ENCODE measurements at regions not wholly inside any gene's neighbourhood (a gene's known extent, or its start where the extent isn't known, plus 50 kb on each side); places are given as distances from the start of the nearest gene placed in this dataset.

GRCh38 chr4:158065603-158066002 lies 107.2 kb downstream of the GASK1B start:
- TF ChIP-seq CTCF (conservative IDR thresholded peaks at IDR 0.05) = no peak
- H3K27ac Mint-ChIP-seq = no peak overlapping the region
- no peaks in the 10 kb centered on the region for H3K36me3 Mint-ChIP-seq
- H3K4me3 Mint-ChIP-seq = no peak overlapping the region
- H3K4me1 Mint-ChIP-seq (ENCODE audit: unreplicated experiment) = no peaks in the 10 kb centered on the region
- H3K9me3 Mint-ChIP-seq = no peaks in the 10 kb centered on the region
- no peak for DNase-seq (ENCODE audit: extremely low spot score, unreplicated experiment)
- no peaks in the 10 kb centered on the region for H3K27me3 Mint-ChIP-seq

GRCh38 chr4:158065176-158065575 lies 107.6 kb downstream of the GASK1B start:
- DNase-seq (ENCODE audit: extremely low spot score, unreplicated experiment) = no peak
- H3K4me1 Mint-ChIP-seq (ENCODE audit: unreplicated experiment) = no peaks in the 10 kb centered on the region
- H3K4me3 Mint-ChIP-seq = no peak overlapping the region
- no peaks in the 10 kb centered on the region for H3K27me3 Mint-ChIP-seq
- TF ChIP-seq CTCF (conservative IDR thresholded peaks at IDR 0.05) = no peak
- no peak overlapping the region for H3K27ac Mint-ChIP-seq
- H3K9me3 Mint-ChIP-seq = no peaks in the 10 kb centered on the region
- no peaks in the 10 kb centered on the region for H3K36me3 Mint-ChIP-seq

- Mint-ChIP-seq H3K27ac (no peak overlapping the region), H3K9me3 (no peaks in the 10 kb centered on the region), H3K36me3 (no peaks in the 10 kb centered on the region), H3K4me1 (ENCODE audit: unreplicated experiment) (peaks cover 9% of the 10 kb centered on the region), H3K27me3 (no peaks in the 10 kb centered on the region), H3K4me3 (no peak overlapping the region)
- no peak for TF ChIP-seq CTCF (conservative IDR thresholded peaks at IDR 0.05)
- no peak for DNase-seq (ENCODE audit: extremely low spot score, unreplicated experiment)
Measured at GRCh38 chr4:158056689-158057245, 116.1 kb downstream of the GASK1B start.

- Mint-ChIP-seq H3K4me3 (no peak overlapping the region), H3K27me3 (no peaks in the 10 kb centered on the region), H3K36me3 (no peaks in the 10 kb centered on the region), H3K27ac (no peak overlapping the region), H3K9me3 (no peaks in the 10 kb centered on the region), H3K4me1 (ENCODE audit: unreplicated experiment) (peaks cover 15% of the 10 kb centered on the region)
- TF ChIP-seq CTCF (conservative IDR thresholded peaks at IDR 0.05) = no peak
- DNase-seq (ENCODE audit: extremely low spot score, unreplicated experiment) = no peak
Measured at GRCh38 chr4:158055668-158056067, 117.2 kb downstream of the GASK1B start.

- no peak for DNase-seq (ENCODE audit: extremely low spot score, unreplicated experiment)
- no peak overlapping the region for H3K4me3 Mint-ChIP-seq
- peaks cover 15% of the 10 kb centered on the region for H3K4me1 Mint-ChIP-seq (ENCODE audit: unreplicated experiment)
- H3K27ac Mint-ChIP-seq = no peak overlapping the region
- TF ChIP-seq CTCF (conservative IDR thresholded peaks at IDR 0.05) = no peak
- no peaks in the 10 kb centered on the region for H3K27me3 Mint-ChIP-seq
- H3K36me3 Mint-ChIP-seq = no peaks in the 10 kb centered on the region
- no peaks in the 10 kb centered on the region for H3K9me3 Mint-ChIP-seq
Measured at GRCh38 chr4:158053801-158054200, 119.0 kb downstream of the GASK1B start.

GRCh38 chr4:158053086-158053485 lies 119.7 kb downstream of the GASK1B start:
- H3K36me3 Mint-ChIP-seq = no peaks in the 10 kb centered on the region

More at GRCh38 chr4:158053086-158053485, 119.7 kb downstream of the GASK1B start:
- TF ChIP-seq CTCF (conservative IDR thresholded peaks at IDR 0.05) = no peak
- Mint-ChIP-seq H3K27me3 (no peaks in the 10 kb centered on the region), H3K4me1 (ENCODE audit: unreplicated experiment) (peaks cover 15% of the 10 kb centered on the region), H3K4me3 (no peak overlapping the region), H3K9me3 (peaks cover 5% of the 10 kb centered on the region), H3K27ac (no peak overlapping the region)
- DNase-seq (ENCODE audit: extremely low spot score, unreplicated experiment) = no peak
